ENCODE measurements at regions not wholly inside any gene's neighbourhood (a gene's known extent, or its start where the extent isn't known, plus 50 kb on each side); places are given as distances from the start of the nearest gene placed in this dataset.
"Not testable (repeated sequence)": the region's sequence is repeated elsewhere in the genome, so short reads cannot be mapped to it uniquely, and the experiment has no call there.

- H3K4me3 ChIP-seq (ENCODE audit: low read depth, poor library complexity, severe bottlenecking), result no peak overlapping the region
- intact Hi-C loops (cut with DNase I; ENCODE audit: low total_unique reads), result no loop called here
- no peak for TF ChIP-seq CTCF (IDR thresholded peaks at IDR 0.05)
- TF ChIP-seq POLR2A (IDR thresholded peaks at IDR 0.05), result no peak
- peak in 1 of 2 donors; percentile 78 for DNase-seq (ENCODE audit: low spot score in 2 of 2)
- WGBS, 2 donors, result 66 to 76% methylated on average over 14 of the region's 14 CpGs
These were observed 91.8 kb downstream of the WTIP start for GRCh38 chr19:34573226-34573864.

GRCh38 chr19:34570140-34570539 lies 88.6 kb downstream of the WTIP start:
- 93 to 94% methylated on average over 6 of the region's 6 CpGs for WGBS, 2 donors
- intact Hi-C loops (cut with DNase I; ENCODE audit: low total_unique reads); DNase-seq (ENCODE audit: low spot score in 2 of 2); H3K4me3 ChIP-seq (ENCODE audit: low read depth, poor library complexity, severe bottlenecking): not testable (repeated sequence)

GRCh38 chr19:34562344-34562743 lies 80.8 kb downstream of the WTIP start:
- intact Hi-C loops (cut with DNase I; ENCODE audit: low total_unique reads); H3K4me3 ChIP-seq (ENCODE audit: low read depth, poor library complexity, severe bottlenecking); DNase-seq (ENCODE audit: low spot score in 2 of 2): not testable (repeated sequence)
- 78 to 81% methylated on average over 3 of the region's 3 CpGs for WGBS, 2 donors

Measured in lower leg skin (tissue), 4 donors.